HepG2 (cell line): ENCODE measurements at regions not wholly inside any gene's neighbourhood (a gene's known extent, or its start where the extent isn't known, plus 50 kb on each side); places are given as distances from the start of the nearest gene placed in this dataset.

ENCODE experiments used
- ATAC-seq: fragments of 200-7000 bp; cut with Tn5 transposase; 3 replicates; pipeline ENCODE4 v1.9.1; 2020; ENCODE audit warnings: mild to moderate bottlenecking, moderate library complexity
- BruUV-seq: library from RNA; stranded (reverse); fragments of 400-500 nt; replicated peaks from 2 replicates; lab custom pipeline; 2021; lab: Mats Ljungman, UMichigan
- CTCF ChIA-PET: fragments of 300-600 bp; formaldehyde crosslinking; extraction: SDS; loops from one replicate; lab custom pipeline; 2021; ENCODE audit warnings: low total read pairs, inconsistent platforms, low intra/inter-chr PET ratio; lab: Yijun Ruan, JAX
- POLR2A ChIA-PET: fragments of 350-600 bp; sonication (Branson Sonifier 250); formaldehyde crosslinking; loops from one replicate; lab custom pipeline; 2020; ENCODE audit warnings: antibody characterized with exemption, inconsistent platforms; lab: Yijun Ruan, JAX
- DNase-seq: peaks from one replicate; pipeline ENCODE4 v3.0.0-alpha.2; 2015; ENCODE audit warnings: low spot score
- FAIRE-seq: peaks from 3 replicates; lab custom pipeline; 2011; peaks lifted over from hg19 to GRCh38; lab: Jason Lieb, UNC
- H2AFZ ChIP-seq: one replicate; pipeline ENCODE4 v1.6.1; 2011; ENCODE audit warnings: low read length, inconsistent platforms
- H3K27ac ChIP-seq: fragments of 300-600 bp; 3 replicates; pipeline ENCODE4 v1.8.0; 2011; ENCODE audit warnings: mixed run types, mild to moderate bottlenecking, mixed read lengths, low read length, inconsistent platforms; ENCODE audit not compliant: insufficient read depth; ENCODE audit errors: extremely low read length
- H3K27me3 ChIP-seq, 2 experiments: fragments of 200-600 bp in 1 of 2; 2 replicates in 1 of 2; 3 replicates in 1 of 2; pipeline versions ENCODE4 v1.6.0 to v1.8.0; 2011; ENCODE audit warnings: low read length in 2 of 2, mild to moderate bottlenecking in 2 of 2, moderate library complexity in 2 of 2, inconsistent platforms in 1 of 2; ENCODE audit not compliant: insufficient read depth in 2 of 2, control insufficient read depth in 1 of 2
- H3K36me3 ChIP-seq, 2 experiments: fragments of 200-600 bp in 1 of 2; replicated peaks in 1 of 2; 2 replicates in 1 of 2; 3 replicates in 1 of 2; pipeline versions ENCODE4 v1.5.1 to v1.8.0; 2011; ENCODE audit warnings: low read length in 2 of 2, inconsistent platforms in 1 of 2; ENCODE audit not compliant: insufficient read depth in 2 of 2, control insufficient read depth in 1 of 2
- H3K4me1 ChIP-seq: 2 replicates; pipeline ENCODE4 v1.5.1; 2012; ENCODE audit warnings: low read length, inconsistent platforms; ENCODE audit not compliant: insufficient read depth
- H3K4me2 ChIP-seq: 2 replicates; pipeline ENCODE4 v1.6.0; 2011; ENCODE audit warnings: low read depth, low read length, inconsistent platforms
- H3K4me3 ChIP-seq, 3 experiments: fragments of 200-600 bp in 1 of 3; sonication (generic), shearing (Covaris generic) in 1 of 3; replicated peaks in 1 of 3; 2 replicates each; pipeline ENCODE4 v1.5.1; 2011 to 2016; ENCODE audit warnings: low read length in 3 of 3, inconsistent platforms in 2 of 3, low read depth in 2 of 3, mild to moderate bottlenecking in 2 of 3, control low read depth in 1 of 3, mixed read lengths in 1 of 3; ENCODE audit not compliant: insufficient read depth in 1 of 3
- H3K79me2 ChIP-seq: one replicate; pipeline ENCODE4 v1.6.1; 2011; ENCODE audit warnings: low read length, inconsistent platforms; ENCODE audit not compliant: insufficient read depth
- H3K9ac ChIP-seq: 2 replicates; pipeline ENCODE4 v1.6.0; 2011; ENCODE audit warnings: mild to moderate bottlenecking, low read depth, low read length, inconsistent platforms; ENCODE audit not compliant: insufficient read depth
- H3K9me3 ChIP-seq: 2 replicates; pipeline ENCODE4 v1.5.1; 2012; ENCODE audit warnings: mild to moderate bottlenecking, low read length
- H4K20me1 ChIP-seq: 2 replicates; pipeline ENCODE4 v1.6.0; 2011; ENCODE audit warnings: inconsistent platforms, mild to moderate bottlenecking, low read length, moderate library complexity; ENCODE audit not compliant: insufficient read depth
- ATAD3A ChIP-seq: sonication (generic); formaldehyde crosslinking; IDR thresholded peaks from 2 replicates; pipeline ENCODE4 v1.4.0; 2020; ENCODE audit warnings: missing genetic modification reagents
- CENPT ChIP-seq: sonication (generic); formaldehyde crosslinking; IDR thresholded peaks from 2 replicates; pipeline ENCODE4 v1.8.0; 2022; ENCODE audit warnings: low read depth, mild to moderate bottlenecking, moderate library complexity, missing genetic modification reagents
- ISL2 ChIP-seq: sonication (generic); formaldehyde crosslinking; IDR thresholded peaks from 2 replicates; pipeline ENCODE4 v1.5.0; 2020; ENCODE audit warnings: missing genetic modification reagents
- LCORL ChIP-seq, 2 experiments: fragments of 450-650 bp in 1 of 2; sonication (generic) in 1 of 2; formaldehyde crosslinking in 1 of 2; IDR thresholded peaks; 2 replicates each; pipeline versions ENCODE4 v1.5.0 to v1.6.1; 2017 to 2020; ENCODE audit warnings: antibody characterized with exemption in 1 of 2, missing genetic modification reagents in 1 of 2
- MAFF ChIP-seq: IDR thresholded peaks from 2 replicates; pipeline ENCODE4 v1.6.1; 2011; ENCODE audit warnings: low read depth, low read length, improper control_type of control experiment
- NPAS2 ChIP-seq: sonication (generic); formaldehyde crosslinking; IDR thresholded peaks from 2 replicates; pipeline ENCODE4 v1.8.0; 2022; ENCODE audit warnings: mild to moderate bottlenecking, missing genetic modification reagents, borderline replicate concordance
- PRMT3 ChIP-seq: sonication (generic); formaldehyde crosslinking; IDR thresholded peaks from 2 replicates; pipeline ENCODE4 v1.8.1; 2022; ENCODE audit warnings: low read depth, mild to moderate bottlenecking, moderate library complexity, missing genetic modification reagents, borderline replicate concordance
- SRSF4 ChIP-seq: fragments of 200-400 bp; formaldehyde crosslinking; IDR thresholded peaks from one replicate; pipeline ENCODE4 v1.6.1; 2018; ENCODE audit warnings: mild to moderate bottlenecking, low read depth, low read length, moderate library complexity; ENCODE audit not compliant: poor library complexity, severe bottlenecking
- SUZ12 ChIP-seq: fragments of 150-350 bp; IDR thresholded peaks from 2 replicates; pipeline ENCODE4 v1.6.1; 2014; ENCODE audit warnings: low read depth, low read length
- ZFYVE20 ChIP-seq: sonication (generic); formaldehyde crosslinking; IDR thresholded peaks from 2 replicates; pipeline ENCODE4 v1.8.0; 2023; ENCODE audit warnings: low read depth, mild to moderate bottlenecking, moderate library complexity, missing genetic modification reagents, borderline replicate concordance
- ZNF234 ChIP-seq: sonication (generic); formaldehyde crosslinking; conservative IDR thresholded peaks from 2 replicates; pipeline ENCODE4 v1.5.1; 2020; ENCODE audit warnings: mild to moderate bottlenecking, missing genetic modification reagents
- ZNF790 ChIP-seq: sonication (generic); formaldehyde crosslinking; IDR thresholded peaks from 2 replicates; pipeline ENCODE4 v1.8.0; 2022; ENCODE audit warnings: missing genetic modification reagents, mild to moderate bottlenecking, borderline replicate concordance
- WGBS: methylation state at CpG from one replicate; pipeline ENCODE4 v1.1.6; 2017; ENCODE audit warnings: low lambda C conversion rate; 5-methylcytosine and 5-hydroxymethylcytosine counted together
- in situ Hi-C: cut with HindIII; loops from 2 replicates; pipeline ENCODE4 v1.10.0; 2017; ENCODE audit warnings: low pct_unique_long_range_greater_than_20kb; ENCODE audit not compliant: extremely low pct_ligation_motif_present
- intact Hi-C: fragments of 100-400 bp; cut with micrococcal nuclease; formaldehyde crosslinking; loops from one replicate; pipeline ENCODE4 v1.10.0; 2022; ENCODE audit not compliant: unreplicated experiment
- TF ChIP-seq, protein P1 (sequence below): IDR thresholded peaks from 2 replicates; pipeline ENCODE4 v1.6.1; 2016
- TF ChIP-seq, protein P2 (sequence below): sonication (generic); formaldehyde crosslinking; IDR thresholded peaks from 2 replicates; pipeline ENCODE4 v1.8.0; 2022; ENCODE audit warnings: mild to moderate bottlenecking, missing genetic modification reagents, borderline replicate concordance
- TF ChIP-seq, protein P3 (sequence below): sonication (generic); formaldehyde crosslinking; IDR thresholded peaks from 2 replicates; pipeline ENCODE4 v1.4.0; 2020; ENCODE audit warnings: missing genetic modification reagents
- TF ChIP-seq, protein P4 (sequence below): IDR thresholded peaks from 2 replicates; pipeline ENCODE4 v1.6.1; 2016; ENCODE audit warnings: mild to moderate bottlenecking, missing biosample characterization, missing genetic modification reagents

DNA sequence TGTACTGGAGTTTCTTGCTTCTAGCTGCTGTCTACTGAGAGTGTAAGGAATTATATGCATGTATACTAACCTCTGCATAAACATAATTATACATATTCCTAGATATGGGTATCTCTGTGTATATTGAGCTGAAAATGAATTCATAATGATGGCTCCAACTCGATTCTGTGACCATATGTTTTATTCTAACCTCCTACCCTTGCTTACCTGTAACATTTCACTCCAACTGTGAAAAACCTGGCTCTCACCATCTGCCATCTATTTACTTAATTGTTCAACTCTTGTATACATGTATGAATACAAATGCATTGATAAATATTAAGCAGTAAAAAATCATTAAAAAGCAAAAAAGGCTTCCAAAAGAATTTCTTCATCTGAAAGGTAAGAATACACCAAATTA is 1729.5 kb upstream of the SPRY2 start:
- H3K79me2 ChIP-seq, result no peaks in the 10 kb centered on the region
- H3K27me3 ChIP-seq, result no peaks in the 10 kb centered on the region
- ATAC-seq (no peak), FAIRE-seq (no peak), DNase-seq (no peak)
- no peak overlapping the region for H3K9ac ChIP-seq
- ChIA-PET POLR2A (no interaction called here), CTCF (no interaction called here)
- no TSS peak for BruUV-seq
- no peak overlapping the region for H3K27ac ChIP-seq
- no peaks in the 10 kb centered on the region for H3K36me3 ChIP-seq
- H3K4me3 ChIP-seq, result no peak overlapping the region
- H2AFZ ChIP-seq, result no peak overlapping the region
- in situ Hi-C loops, result no loop called here
- H3K9me3 ChIP-seq, result no peaks in the 10 kb centered on the region
- intact Hi-C loops, result no loop called here
- no peaks in the 10 kb centered on the region for H4K20me1 ChIP-seq
- WGBS, result 0% methylated on average over 1 of the region's 1 CpG
- H3K4me1 ChIP-seq, result no peaks in the 10 kb centered on the region
- H3K4me2 ChIP-seq, result no peak overlapping the region
- TF ChIP-seq SRSF4, result no peak
- no peak for TF ChIP-seq CENPT (CRISPR knock-in tag)
- TF ChIP-seq NPAS2 (CRISPR knock-in tag), result no peak
- TF ChIP-seq, protein P1, sequence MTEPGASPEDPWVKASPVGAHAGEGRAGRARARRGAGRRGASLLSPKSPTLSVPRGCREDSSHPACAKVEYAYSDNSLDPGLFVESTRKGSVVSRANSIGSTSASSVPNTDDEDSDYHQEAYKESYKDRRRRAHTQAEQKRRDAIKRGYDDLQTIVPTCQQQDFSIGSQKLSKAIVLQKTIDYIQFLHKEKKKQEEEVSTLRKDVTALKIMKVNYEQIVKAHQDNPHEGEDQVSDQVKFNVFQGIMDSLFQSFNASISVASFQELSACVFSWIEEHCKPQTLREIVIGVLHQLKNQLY (CRISPR knock-in tag), result no peak
- no peak for TF ChIP-seq ZNF234 (CRISPR knock-in tag)
- TF ChIP-seq MAFF, result no peak
- no peak for TF ChIP-seq PRMT3 (CRISPR knock-in tag)
- TF ChIP-seq LCORL (IDR thresholded peaks at IDR 0.05), result no peak
- no peak for TF ChIP-seq LCORL (CRISPR knock-in tag; IDR thresholded peaks at IDR 0.05)
- no peak for TF ChIP-seq ATAD3A (CRISPR knock-in tag)
- TF ChIP-seq, protein P2, sequence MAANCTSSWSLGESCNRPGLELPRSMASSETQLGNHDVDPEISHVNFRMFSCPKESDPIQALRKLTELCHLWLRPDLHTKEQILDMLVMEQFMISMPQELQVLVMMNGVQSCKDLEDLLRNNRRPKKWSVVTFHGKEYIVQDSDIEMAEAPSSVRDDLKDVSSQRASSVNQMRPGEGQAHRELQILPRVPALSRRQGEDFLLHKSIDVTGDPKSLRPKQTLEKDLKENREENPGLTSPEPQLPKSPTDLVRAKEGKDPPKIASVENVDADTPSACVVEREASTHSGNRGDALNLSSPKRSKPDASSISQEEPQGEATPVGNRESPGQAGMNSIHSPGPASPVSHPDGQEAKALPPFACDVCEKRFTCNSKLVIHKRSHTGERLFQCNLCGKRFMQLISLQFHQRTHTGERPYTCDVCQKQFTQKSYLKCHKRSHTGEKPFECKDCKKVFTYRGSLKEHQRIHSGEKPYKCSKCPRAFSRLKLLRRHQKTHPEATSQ (CRISPR knock-in tag), result no peak
- TF ChIP-seq, protein P3, sequence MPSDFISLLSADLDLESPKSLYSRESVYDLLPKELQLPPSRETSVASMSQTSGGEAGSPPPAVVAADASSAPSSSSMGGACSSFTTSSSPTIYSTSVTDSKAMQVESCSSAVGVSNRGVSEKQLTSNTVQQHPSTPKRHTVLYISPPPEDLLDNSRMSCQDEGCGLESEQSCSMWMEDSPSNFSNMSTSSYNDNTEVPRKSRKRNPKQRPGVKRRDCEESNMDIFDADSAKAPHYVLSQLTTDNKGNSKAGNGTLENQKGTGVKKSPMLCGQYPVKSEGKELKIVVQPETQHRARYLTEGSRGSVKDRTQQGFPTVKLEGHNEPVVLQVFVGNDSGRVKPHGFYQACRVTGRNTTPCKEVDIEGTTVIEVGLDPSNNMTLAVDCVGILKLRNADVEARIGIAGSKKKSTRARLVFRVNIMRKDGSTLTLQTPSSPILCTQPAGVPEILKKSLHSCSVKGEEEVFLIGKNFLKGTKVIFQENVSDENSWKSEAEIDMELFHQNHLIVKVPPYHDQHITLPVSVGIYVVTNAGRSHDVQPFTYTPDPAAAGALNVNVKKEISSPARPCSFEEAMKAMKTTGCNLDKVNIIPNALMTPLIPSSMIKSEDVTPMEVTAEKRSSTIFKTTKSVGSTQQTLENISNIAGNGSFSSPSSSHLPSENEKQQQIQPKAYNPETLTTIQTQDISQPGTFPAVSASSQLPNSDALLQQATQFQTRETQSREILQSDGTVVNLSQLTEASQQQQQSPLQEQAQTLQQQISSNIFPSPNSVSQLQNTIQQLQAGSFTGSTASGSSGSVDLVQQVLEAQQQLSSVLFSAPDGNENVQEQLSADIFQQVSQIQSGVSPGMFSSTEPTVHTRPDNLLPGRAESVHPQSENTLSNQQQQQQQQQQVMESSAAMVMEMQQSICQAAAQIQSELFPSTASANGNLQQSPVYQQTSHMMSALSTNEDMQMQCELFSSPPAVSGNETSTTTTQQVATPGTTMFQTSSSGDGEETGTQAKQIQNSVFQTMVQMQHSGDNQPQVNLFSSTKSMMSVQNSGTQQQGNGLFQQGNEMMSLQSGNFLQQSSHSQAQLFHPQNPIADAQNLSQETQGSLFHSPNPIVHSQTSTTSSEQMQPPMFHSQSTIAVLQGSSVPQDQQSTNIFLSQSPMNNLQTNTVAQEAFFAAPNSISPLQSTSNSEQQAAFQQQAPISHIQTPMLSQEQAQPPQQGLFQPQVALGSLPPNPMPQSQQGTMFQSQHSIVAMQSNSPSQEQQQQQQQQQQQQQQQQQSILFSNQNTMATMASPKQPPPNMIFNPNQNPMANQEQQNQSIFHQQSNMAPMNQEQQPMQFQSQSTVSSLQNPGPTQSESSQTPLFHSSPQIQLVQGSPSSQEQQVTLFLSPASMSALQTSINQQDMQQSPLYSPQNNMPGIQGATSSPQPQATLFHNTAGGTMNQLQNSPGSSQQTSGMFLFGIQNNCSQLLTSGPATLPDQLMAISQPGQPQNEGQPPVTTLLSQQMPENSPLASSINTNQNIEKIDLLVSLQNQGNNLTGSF (CRISPR knock-in tag), result no peak
- TF ChIP-seq, protein P4, sequence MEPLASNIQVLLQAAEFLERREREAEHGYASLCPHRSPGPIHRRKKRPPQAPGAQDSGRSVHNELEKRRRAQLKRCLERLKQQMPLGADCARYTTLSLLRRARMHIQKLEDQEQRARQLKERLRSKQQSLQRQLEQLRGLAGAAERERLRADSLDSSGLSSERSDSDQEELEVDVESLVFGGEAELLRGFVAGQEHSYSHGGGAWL (CRISPR knock-in tag), result no peak
- no peak for TF ChIP-seq ZFYVE20 (CRISPR knock-in tag)
- no peak for TF ChIP-seq ISL2 (CRISPR knock-in tag)
- no peak for TF ChIP-seq ZNF790 (CRISPR knock-in tag)
- no peak for TF ChIP-seq SUZ12
